Caco-2 (cell line): ENCODE measurements at regions not wholly inside any gene's neighbourhood (a gene's known extent, or its start where the extent isn't known, plus 50 kb on each side); places are given as distances from the start of the nearest gene placed in this dataset.

Experiments used
- BruUV-seq: library from RNA; stranded (reverse); fragments of 400-500 nt; replicated peaks from 2 replicates; lab custom pipeline; 2021; lab: Mats Ljungman, UMichigan
- CTCF ChIA-PET: fragments of 300-600 bp; sonication (Branson Sonifier 250); formaldehyde crosslinking; loops from one replicate; lab custom pipeline; 2022; ENCODE audit warnings: antibody characterized with exemption; lab: Charles Lee
- POLR2A ChIA-PET: fragments of 300-600 bp; sonication (Branson Sonifier 250); formaldehyde crosslinking; loops from one replicate; lab custom pipeline; 2022; ENCODE audit warnings: antibody characterized with exemption; lab: Charles Lee
- DNase-seq, 2 experiments: peaks; one replicate each; pipeline versions ENCODE4 v3.0.0 to v3.0.0-alpha.2; 2020 to 2022
- H3K27me3 ChIP-seq: replicated peaks from 2 replicates; pipeline ENCODE4 v1.6.0; 2011; ENCODE audit warnings: low read length; ENCODE audit not compliant: control insufficient read depth, insufficient read depth
- H3K36me3 ChIP-seq: 2 replicates; pipeline ENCODE4 v1.5.1; 2011; ENCODE audit warnings: low read length; ENCODE audit not compliant: control insufficient read depth, insufficient read depth
- H3K4me1 ChIP-seq: fragments of 250-450 bp; sonication (Bioruptor Pico); 2 replicates; pipeline ENCODE4 v1.5.1; 2020; ENCODE audit warnings: mild to moderate bottlenecking
- H3K4me3 ChIP-seq: 2 replicates; pipeline ENCODE4 v1.5.1; 2011; ENCODE audit warnings: low read depth, mild to moderate bottlenecking, control low read depth, low read length
- H3K9me3 ChIP-seq: fragments of 250-450 bp; sonication (Bioruptor Pico); 2 replicates; pipeline ENCODE4 v1.5.1; 2020; ENCODE audit warnings: mild to moderate bottlenecking, moderate library complexity
- H3K27ac Mint-ChIP-seq: one replicate; pipeline ENCODE4 v1.8.0; 2022; ENCODE audit warnings: mixed read lengths; ENCODE audit not compliant: unreplicated experiment
- H3K27me3 Mint-ChIP-seq: one replicate; pipeline ENCODE4 v1.8.0; 2022; ENCODE audit warnings: mixed read lengths; ENCODE audit not compliant: insufficient read depth, unreplicated experiment
- H3K36me3 Mint-ChIP-seq: one replicate; pipeline ENCODE4 v1.8.0; 2022; ENCODE audit warnings: mild to moderate bottlenecking, mixed read lengths; ENCODE audit not compliant: insufficient read depth, unreplicated experiment
- H3K4me1 Mint-ChIP-seq: one replicate; pipeline ENCODE4 v1.8.0; 2022; ENCODE audit warnings: low read depth, mixed read lengths; ENCODE audit not compliant: unreplicated experiment
- H3K4me3 Mint-ChIP-seq: one replicate; pipeline ENCODE4 v1.8.0; 2022; ENCODE audit warnings: mild to moderate bottlenecking, moderate library complexity, mixed read lengths; ENCODE audit not compliant: unreplicated experiment
- H3K9me3 Mint-ChIP-seq: one replicate; pipeline ENCODE4 v1.8.0; 2022; ENCODE audit warnings: mixed read lengths; ENCODE audit not compliant: unreplicated experiment
- intact Hi-C: fragments of 100-400 bp; cut with micrococcal nuclease; formaldehyde crosslinking; loops from one replicate; pipeline ENCODE4 v1.10.0; 2022; ENCODE audit not compliant: unreplicated experiment
- TF ChIP-seq, protein P1 (sequence below), 2 experiments: fragments of 200-600 bp in 1 of 2; IDR thresholded peaks; 1 replicate in 1 of 2; 2 replicates in 1 of 2; pipeline versions ENCODE4 v1.5.1 to v1.8.0; 2011 to 2022; ENCODE audit warnings: antibody characterized with exemption in 1 of 2, control low read depth in 1 of 2, inconsistent platforms in 1 of 2, low read depth in 1 of 2, low read length in 1 of 2, mild to moderate bottlenecking in 1 of 2, moderate library complexity in 1 of 2; ENCODE audit not compliant: insufficient read depth in 1 of 2, severe bottlenecking in 1 of 2, unreplicated experiment in 1 of 2

DNA sequence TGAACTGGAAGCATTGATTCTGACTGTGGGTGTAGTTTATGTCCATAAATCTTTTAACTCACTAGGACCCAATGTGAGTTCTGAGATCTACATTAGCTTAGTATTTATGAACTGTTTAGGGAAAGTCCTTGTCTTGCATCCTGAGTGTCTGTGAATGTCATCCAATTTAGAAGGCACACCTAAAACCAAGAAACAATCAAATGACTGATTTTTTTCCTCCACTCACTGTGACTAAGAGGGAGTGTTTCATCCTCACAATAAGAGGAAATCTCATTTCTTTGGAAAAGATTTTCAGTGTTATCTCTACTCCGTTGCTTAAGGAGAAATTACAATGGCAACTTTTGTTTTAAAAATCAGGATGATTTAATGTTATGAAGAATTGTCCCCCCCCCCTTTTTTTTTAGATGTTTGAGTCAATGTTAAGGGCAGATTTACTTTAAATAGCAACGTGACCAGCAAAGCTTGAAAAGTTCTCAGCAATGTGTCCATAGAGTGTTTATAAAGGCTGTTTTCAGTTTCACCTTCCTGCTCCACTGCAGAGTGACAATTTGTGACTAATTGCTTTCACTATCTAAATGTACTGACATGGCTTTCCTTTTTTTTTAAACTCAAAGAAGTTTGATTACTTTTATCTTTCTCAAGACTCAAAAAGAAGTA, 173.0 kb downstream of the SPCS3 start:
- no peaks in the 10 kb centered on the region for H3K9me3 Mint-ChIP-seq
- Histone ChIP-seq H3K4me3 (no peak overlapping the region), H3K27me3 (no peaks in the 10 kb centered on the region), H3K36me3 (no peaks in the 10 kb centered on the region), H3K9me3 (no peaks in the 10 kb centered on the region), H3K4me1 (no peaks in the 10 kb centered on the region)
- CTCF ChIA-PET, result no interaction called here
- no peak overlapping the region for H3K4me3 Mint-ChIP-seq
- no peaks in the 10 kb centered on the region for H3K4me1 Mint-ChIP-seq
- intact Hi-C loops, result no loop called here
- DNase-seq, result no peak
- H3K27ac Mint-ChIP-seq, result no peak overlapping the region
- POLR2A ChIA-PET, result no interaction called here
- no TSS peak for BruUV-seq
- H3K27me3 Mint-ChIP-seq, result no peaks in the 10 kb centered on the region
- TF ChIP-seq, protein P1, sequence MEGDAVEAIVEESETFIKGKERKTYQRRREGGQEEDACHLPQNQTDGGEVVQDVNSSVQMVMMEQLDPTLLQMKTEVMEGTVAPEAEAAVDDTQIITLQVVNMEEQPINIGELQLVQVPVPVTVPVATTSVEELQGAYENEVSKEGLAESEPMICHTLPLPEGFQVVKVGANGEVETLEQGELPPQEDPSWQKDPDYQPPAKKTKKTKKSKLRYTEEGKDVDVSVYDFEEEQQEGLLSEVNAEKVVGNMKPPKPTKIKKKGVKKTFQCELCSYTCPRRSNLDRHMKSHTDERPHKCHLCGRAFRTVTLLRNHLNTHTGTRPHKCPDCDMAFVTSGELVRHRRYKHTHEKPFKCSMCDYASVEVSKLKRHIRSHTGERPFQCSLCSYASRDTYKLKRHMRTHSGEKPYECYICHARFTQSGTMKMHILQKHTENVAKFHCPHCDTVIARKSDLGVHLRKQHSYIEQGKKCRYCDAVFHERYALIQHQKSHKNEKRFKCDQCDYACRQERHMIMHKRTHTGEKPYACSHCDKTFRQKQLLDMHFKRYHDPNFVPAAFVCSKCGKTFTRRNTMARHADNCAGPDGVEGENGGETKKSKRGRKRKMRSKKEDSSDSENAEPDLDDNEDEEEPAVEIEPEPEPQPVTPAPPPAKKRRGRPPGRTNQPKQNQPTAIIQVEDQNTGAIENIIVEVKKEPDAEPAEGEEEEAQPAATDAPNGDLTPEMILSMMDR (IDR thresholded peaks at IDR 0.05; ENCODE audit: insufficient read depth in 1 of 2, low read depth in 1 of 2, low read length in 1 of 2, severe bottlenecking in 1 of 2, unreplicated experiment in 1 of 2), result no peak
- H3K36me3 Mint-ChIP-seq, result no peaks in the 10 kb centered on the region

GRCh38 chr4:176498617-176499256, 179.0 kb downstream of the SPCS3 start:
- DNase-seq, result no peak
- Mint-ChIP-seq H3K9me3 (no peaks in the 10 kb centered on the region), H3K27ac (no peak overlapping the region), H3K36me3 (no peaks in the 10 kb centered on the region), H3K4me1 (no peaks in the 10 kb centered on the region), H3K27me3 (no peaks in the 10 kb centered on the region), H3K4me3 (no peak overlapping the region)
- intact Hi-C loops, result no loop called here
- Histone ChIP-seq H3K27me3 (no peaks in the 10 kb centered on the region), H3K4me3 (no peak overlapping the region), H3K9me3 (no peaks in the 10 kb centered on the region), H3K36me3 (no peaks in the 10 kb centered on the region), H3K4me1 (no peaks in the 10 kb centered on the region)
- CTCF ChIA-PET, result no interaction called here
- TF ChIP-seq, protein P1 (IDR thresholded peaks at IDR 0.05; ENCODE audit: insufficient read depth in 1 of 2, low read depth in 1 of 2, low read length in 1 of 2, severe bottlenecking in 1 of 2, unreplicated experiment in 1 of 2), result no peak
- BruUV-seq, result no TSS peak
- POLR2A ChIA-PET, result no interaction called here

DNA sequence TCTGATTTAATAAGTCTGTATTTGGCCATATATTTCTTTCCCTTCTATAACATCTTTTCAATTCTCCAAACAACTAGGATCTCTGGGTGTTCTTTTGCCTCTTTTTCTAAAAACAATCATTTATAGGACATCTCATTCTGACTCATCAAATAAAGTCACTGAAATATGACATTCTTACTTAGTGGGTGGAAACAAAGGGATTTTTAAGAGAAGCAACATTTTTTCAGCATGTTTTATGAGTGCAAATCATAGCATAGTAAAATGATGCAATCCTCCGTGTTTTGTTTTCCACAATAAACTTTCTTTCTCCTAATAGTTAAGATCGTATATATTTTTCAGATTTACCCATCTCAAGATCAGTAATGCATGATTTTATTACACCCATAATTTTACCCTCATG, 179.8 kb downstream of the SPCS3 start:
- no peaks in the 10 kb centered on the region for H3K4me1 Mint-ChIP-seq
- POLR2A ChIA-PET, result no interaction called here
- no peaks in the 10 kb centered on the region for H3K27me3 Mint-ChIP-seq
- H3K4me3 Mint-ChIP-seq, result no peak overlapping the region
- Histone ChIP-seq H3K27me3 (no peaks in the 10 kb centered on the region), H3K4me3 (no peak overlapping the region), H3K9me3 (no peaks in the 10 kb centered on the region), H3K4me1 (no peaks in the 10 kb centered on the region), H3K36me3 (no peaks in the 10 kb centered on the region)
- TF ChIP-seq, protein P1 (IDR thresholded peaks at IDR 0.05; ENCODE audit: insufficient read depth in 1 of 2, low read depth in 1 of 2, low read length in 1 of 2, severe bottlenecking in 1 of 2, unreplicated experiment in 1 of 2), result no peak
- H3K9me3 Mint-ChIP-seq, result no peaks in the 10 kb centered on the region
- CTCF ChIA-PET, result no interaction called here
- H3K27ac Mint-ChIP-seq, result no peak overlapping the region
- no peaks in the 10 kb centered on the region for H3K36me3 Mint-ChIP-seq
- intact Hi-C loops, result no loop called here
- no TSS peak for BruUV-seq
- no peak for DNase-seq
